ENCODE measurements at regions not wholly inside any gene's neighbourhood (a gene's known extent, or its start where the extent isn't known, plus 50 kb on each side); places are given as distances from the start of the nearest gene placed in this dataset.

DNA sequence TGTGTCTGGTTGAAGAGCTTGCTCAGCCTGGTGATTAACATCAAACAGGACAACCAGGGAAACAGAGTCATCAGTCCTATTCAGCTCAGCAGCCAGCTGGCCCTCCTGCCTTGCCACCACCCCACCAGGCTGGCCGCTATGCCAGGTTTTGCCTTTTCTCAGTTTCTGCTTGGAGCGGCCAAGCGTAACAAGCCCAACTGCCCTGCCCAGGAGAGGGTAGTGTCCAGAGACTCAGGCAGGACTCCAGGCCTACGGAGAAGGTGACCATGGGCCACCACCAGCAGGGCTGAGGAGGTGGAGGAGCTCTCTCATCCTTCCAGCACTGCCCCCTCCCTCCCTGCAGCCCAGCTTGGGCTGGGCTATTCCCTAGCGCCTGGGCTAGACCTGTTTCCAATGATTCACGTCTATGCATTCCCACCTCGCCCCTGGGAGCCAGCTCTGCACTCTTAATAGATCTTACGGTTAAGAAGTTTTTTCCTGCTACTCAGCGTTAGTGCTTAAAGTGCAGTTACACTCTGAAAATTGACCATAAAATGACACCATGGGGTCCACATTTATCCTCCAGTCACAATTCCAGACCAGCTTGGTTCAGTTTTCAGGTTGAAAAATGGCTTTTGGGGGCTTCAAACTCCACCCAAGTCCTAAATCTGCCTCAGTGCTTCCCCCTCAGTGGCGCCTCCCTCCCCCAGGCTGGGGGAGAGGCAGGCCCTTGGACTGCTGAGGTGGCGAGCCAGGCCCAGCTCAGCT lies 124.0 kb upstream of the PJA1 start:
- H3K4me3 ChIP-seq, result no peak overlapping the region
- H3K36me3 ChIP-seq, result no peaks in the 10 kb centered on the region
- no peak for DNase-seq (ENCODE audit: low read depth in 1 of 2, low spot score in 2 of 2)
- H3K27me3 ChIP-seq (replicated peaks), result no peaks in the 10 kb centered on the region
- no peak overlapping the region for H3K27ac ChIP-seq
- no peaks in the 10 kb centered on the region for H3K4me1 ChIP-seq (replicated peaks)
- H3K9me3 ChIP-seq (replicated peaks), result no peaks in the 10 kb centered on the region

DNA sequence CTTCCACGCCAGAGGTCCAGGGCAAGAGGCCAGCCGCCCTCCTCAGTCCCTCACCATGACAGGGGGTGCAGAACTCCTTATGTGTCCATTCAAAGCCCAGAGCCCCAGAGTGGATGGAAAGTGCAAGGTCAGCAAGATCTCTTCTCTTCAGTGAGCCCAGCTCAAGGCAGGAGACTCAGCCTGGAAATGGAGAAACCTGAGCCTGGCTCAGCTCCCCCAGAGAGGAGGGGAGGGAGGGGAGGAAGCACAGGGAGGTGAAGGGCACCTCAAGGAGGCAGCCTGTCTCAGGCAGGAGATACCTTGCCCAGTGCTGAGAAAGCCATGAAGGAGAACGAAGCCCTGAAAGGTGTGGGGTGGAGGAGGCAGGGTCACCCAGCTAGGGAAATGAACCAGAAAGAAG lies 121.8 kb upstream of the PJA1 start:
- Histone ChIP-seq H3K4me3 (no peak overlapping the region), H3K36me3 (no peaks in the 10 kb centered on the region), H3K9me3 (replicated peaks) (no peaks in the 10 kb centered on the region), H3K27ac (no peak overlapping the region), H3K4me1 (replicated peaks) (no peaks in the 10 kb centered on the region), H3K27me3 (replicated peaks) (no peaks in the 10 kb centered on the region)
- no peak for DNase-seq (ENCODE audit: low read depth in 1 of 2, low spot score in 2 of 2)

DNA sequence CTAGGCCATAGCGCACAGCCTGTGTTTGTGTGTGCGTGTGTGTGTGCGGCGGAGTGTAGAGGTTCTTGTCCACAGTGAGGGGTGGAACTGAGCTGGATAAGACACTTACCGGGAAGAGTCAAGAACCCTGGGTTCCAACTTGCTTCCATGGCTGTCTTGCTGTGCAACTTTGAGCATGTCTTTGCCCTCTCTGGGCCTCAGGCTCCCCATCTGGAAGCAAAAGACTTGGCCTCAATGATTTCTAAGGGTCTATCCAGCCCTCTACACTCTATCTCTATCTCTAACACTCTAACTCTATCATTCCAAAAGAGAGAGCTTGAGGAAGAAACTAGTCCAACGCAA lies 121.3 kb upstream of the PJA1 start:
- Histone ChIP-seq H3K9me3 (replicated peaks) (no peaks in the 10 kb centered on the region), H3K27me3 (replicated peaks) (no peaks in the 10 kb centered on the region)

DNA sequence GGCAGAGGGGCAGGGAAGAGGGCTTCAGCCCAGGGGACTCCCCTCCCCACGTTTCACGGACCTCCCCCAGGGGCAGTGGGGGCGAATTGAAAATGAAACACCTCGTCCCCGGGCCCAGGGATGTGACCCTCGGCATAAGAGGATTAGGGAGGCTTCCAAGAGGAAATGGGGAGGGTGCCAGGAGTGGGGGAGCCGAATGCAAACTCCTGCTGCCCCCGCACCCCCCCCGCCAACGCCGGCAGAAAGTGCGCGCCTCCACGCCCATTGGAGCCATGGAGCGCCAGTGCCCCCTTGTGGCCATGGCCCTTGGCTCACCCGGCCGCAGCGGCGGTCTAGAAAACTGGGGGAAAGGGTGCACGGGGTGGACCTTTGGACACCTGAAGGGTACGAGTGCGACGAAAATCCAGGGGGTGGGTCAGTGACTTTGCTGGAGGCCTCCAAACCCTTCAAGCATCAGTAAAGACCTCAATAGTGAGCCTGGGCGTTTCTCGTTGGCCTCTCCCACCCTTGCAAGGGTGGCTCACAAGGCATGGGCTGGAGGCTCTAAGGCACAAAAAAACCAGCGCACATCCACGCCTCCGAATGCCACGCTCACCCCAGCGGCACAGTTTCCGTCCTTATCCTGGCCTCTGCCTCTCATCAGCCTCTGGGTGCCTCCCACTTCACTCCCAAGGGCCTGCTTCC lies 120.8 kb upstream of the PJA1 start:
- no peak overlapping the region for H3K27ac ChIP-seq
- H3K4me1 ChIP-seq (replicated peaks), result no peaks in the 10 kb centered on the region
- H3K27me3 ChIP-seq (replicated peaks), result no peaks in the 10 kb centered on the region
- no peak overlapping the region; the same call in 1 of the 2 replicates for H3K4me3 ChIP-seq
- H3K36me3 ChIP-seq, result no peaks in the 10 kb centered on the region
- DNase-seq (ENCODE audit: low read depth in 1 of 2, low spot score in 2 of 2), result peak; percentile 29 to 46
- H3K9me3 ChIP-seq (replicated peaks), result no peaks in the 10 kb centered on the region

More for the DNA sequence above, 121.3 kb upstream of the PJA1 start:
- H3K27ac ChIP-seq, result no peak overlapping the region
- H3K36me3 ChIP-seq, result no peaks in the 10 kb centered on the region
- no peak overlapping the region for H3K4me3 ChIP-seq
- no peak for DNase-seq (ENCODE audit: low read depth in 1 of 2, low spot score in 2 of 2)
- H3K4me1 ChIP-seq (replicated peaks), result no peaks in the 10 kb centered on the region

DNA sequence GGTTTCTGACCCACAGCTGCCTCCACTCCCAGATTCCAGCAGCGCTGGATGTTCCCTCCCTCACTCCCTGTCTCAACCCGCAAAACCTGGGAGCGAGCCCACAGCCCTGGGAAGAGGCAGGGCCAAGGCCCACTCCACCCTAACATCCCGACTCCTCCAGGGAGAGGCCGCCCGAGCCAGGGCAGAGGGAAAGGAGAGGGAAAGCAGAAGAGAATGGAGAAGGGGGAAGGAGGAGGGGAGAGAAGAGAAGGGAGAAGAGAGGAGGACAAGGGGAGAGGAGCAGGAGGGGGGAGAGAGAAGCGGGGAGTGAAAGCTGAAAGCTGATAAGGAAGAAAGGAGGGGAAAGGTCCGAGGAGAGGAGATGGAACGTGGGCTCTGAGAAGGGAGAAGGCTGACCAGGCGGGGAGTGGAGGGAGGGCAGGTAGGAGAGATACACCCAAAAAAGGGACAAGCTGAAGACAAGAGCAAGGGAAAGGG lies 120.2 kb upstream of the PJA1 start:
- H3K9me3 ChIP-seq (replicated peaks), result no peaks in the 10 kb centered on the region
- no peaks in the 10 kb centered on the region for H3K36me3 ChIP-seq
- H3K27ac ChIP-seq, result no peak overlapping the region
- no peak for DNase-seq (ENCODE audit: low read depth in 1 of 2, low spot score in 2 of 2)
- H3K27me3 ChIP-seq (replicated peaks), result no peaks in the 10 kb centered on the region
- H3K4me3 ChIP-seq, result no peak overlapping the region; the same call in 1 of the 2 replicates
- no peaks in the 10 kb centered on the region for H3K4me1 ChIP-seq (replicated peaks)

DNA sequence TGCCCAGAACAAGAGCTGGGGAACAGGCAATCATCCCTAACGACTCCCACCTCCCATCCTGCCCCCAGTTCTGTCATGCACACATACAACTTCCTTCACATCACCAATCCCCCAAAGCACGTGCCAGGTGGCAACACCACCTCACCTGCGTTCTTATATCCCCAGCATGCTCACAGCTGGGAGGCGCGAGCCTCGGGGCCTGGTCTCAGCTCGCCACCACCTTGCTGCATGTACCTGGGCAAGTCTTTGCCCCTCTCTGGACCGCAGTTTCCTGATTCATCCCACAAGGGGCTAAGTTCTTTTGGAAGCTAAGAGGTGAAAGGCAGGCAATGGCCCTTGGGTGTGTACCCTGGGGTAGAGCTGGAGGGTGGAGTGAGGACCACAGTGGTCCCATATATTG lies 119.2 kb upstream of the PJA1 start:
- H3K9me3 ChIP-seq (replicated peaks), result no peaks in the 10 kb centered on the region
- no peaks in the 10 kb centered on the region for H3K4me1 ChIP-seq (replicated peaks)
- no peak overlapping the region for H3K4me3 ChIP-seq
- H3K27ac ChIP-seq, result no peak overlapping the region
- no peak for DNase-seq (ENCODE audit: low read depth in 1 of 2, low spot score in 2 of 2)
- H3K27me3 ChIP-seq (replicated peaks), result no peaks in the 10 kb centered on the region
- H3K36me3 ChIP-seq, result no peaks in the 10 kb centered on the region

DNA sequence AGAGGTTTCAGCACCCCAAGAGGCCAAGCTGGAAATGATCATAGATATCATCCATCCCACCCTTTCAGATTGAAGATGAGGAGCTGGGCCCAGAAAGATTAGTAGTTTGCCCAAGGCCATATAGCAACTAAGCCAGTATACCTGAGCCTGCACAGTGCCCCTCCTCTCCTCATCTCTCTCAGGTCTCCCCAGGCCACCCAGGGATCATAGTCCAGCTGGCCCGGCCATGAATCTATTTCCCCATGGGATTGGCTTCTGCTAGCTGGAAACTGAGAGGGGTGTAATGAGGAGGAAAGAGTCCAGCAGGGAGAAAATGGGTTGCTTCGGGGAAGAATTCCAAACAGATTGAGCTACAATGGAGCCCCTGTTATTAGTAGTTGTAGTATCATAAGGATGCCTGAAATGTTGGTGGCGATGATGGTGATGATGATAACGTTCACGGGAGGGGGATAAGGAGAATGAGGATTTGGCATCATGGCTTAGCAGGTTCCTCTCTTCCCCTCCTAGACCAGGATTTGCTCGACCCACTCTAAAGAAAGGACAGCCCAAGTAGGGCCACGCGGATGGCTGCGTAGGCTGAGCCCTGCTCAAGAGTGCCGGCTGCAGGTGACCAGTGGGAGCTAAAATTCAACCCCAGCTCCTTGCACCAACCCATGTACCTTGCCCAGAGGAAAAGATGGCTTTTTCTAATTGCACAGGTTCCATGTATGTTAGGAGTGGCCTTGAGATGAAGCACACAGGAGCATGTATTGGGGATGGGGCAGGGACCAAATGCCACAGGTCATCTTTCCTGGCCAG lies 117.8 kb upstream of the PJA1 start:
- Histone ChIP-seq H3K36me3 (no peaks in the 10 kb centered on the region), H3K27ac (no peak overlapping the region), H3K4me3 (no peak overlapping the region), H3K9me3 (replicated peaks) (no peaks in the 10 kb centered on the region), H3K4me1 (replicated peaks) (no peaks in the 10 kb centered on the region), H3K27me3 (replicated peaks) (no peaks in the 10 kb centered on the region)
- DNase-seq (ENCODE audit: low read depth in 1 of 2, low spot score in 2 of 2), result no peak

DNA sequence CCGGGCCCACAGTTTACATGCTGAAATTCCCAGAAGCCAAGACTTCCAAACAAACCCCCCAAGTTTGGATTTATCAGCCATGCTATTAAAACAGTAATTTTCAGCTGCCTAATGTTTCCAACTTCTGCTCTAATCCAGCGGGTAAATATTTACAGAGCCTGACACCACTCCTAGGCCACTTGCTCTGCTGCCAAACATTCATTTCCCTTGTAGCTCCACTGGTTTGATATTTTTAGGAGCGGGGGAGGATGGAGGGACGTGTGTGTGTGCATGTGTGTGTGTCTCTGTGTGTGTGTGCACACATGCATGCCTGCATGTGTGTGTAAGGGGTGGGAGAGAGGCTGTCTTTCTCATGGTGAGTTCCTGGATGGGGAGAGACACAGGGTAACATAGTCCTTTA lies 115.7 kb upstream of the PJA1 start:
- no peak for DNase-seq (ENCODE audit: low read depth in 1 of 2, low spot score in 2 of 2)
- Histone ChIP-seq H3K4me1 (replicated peaks) (no peaks in the 10 kb centered on the region), H3K4me3 (no peak overlapping the region), H3K9me3 (replicated peaks) (no peaks in the 10 kb centered on the region), H3K27ac (no peak overlapping the region), H3K27me3 (replicated peaks) (no peaks in the 10 kb centered on the region), H3K36me3 (no peaks in the 10 kb centered on the region)

DNA sequence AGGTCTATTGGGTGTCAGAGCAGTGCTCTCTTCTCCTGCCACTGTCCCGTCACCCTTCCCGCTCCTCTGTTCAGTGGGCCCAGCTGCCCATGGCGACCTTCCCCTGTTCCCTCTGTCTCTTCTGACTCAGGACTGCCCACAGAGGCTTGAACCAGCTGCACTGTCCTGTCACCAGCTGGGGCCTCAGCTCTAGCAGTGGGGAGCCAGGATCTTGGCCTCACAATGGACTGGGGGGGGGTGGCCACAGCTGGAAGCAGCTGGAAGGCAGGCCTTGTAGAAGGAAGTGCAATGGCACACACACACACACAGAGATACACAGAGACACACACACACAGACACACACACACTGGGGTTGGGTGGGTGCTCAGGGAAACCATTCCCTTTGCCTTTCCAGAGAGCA lies 114.0 kb upstream of the PJA1 start:
- Histone ChIP-seq H3K36me3 (no peaks in the 10 kb centered on the region), H3K27ac (no peak overlapping the region), H3K27me3 (replicated peaks) (no peaks in the 10 kb centered on the region), H3K4me1 (replicated peaks) (no peaks in the 10 kb centered on the region), H3K4me3 (no peak overlapping the region), H3K9me3 (replicated peaks) (no peaks in the 10 kb centered on the region)
- no peak for DNase-seq (ENCODE audit: low read depth in 1 of 2, low spot score in 2 of 2)

DNA sequence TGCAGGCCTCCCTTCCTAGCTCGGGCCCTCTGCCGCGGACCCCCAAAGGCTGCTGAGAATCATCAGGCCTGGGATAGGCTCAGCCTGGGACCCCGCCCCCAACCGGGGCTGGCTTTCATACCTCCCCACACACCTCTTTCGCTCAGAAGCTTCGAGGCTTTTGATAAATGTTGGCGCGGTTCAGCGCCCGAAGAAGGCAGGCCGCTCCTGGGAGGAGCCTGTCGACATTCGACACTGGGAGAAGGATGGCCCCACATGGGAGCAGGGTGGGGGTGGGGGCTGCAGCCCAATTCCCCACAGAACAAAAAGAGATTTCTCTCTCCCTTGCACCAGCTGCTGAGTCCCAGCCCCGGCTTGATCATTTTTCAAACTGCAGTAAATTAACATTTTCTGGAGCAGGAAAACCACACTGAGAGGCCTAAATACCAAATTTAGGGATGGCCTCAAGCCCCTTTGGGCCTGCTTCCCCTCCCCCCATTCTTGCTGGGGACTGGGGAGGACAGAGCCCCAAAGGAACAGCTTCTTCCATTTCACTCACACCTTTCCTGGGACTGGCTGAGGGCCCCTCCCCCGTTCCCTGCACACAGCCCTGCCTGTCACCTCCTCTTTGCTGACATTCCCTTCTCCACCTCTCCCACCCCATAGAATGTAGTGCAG lies 112.9 kb upstream of the PJA1 start:
- Histone ChIP-seq H3K36me3 (no peaks in the 10 kb centered on the region), H3K4me3 (no peak overlapping the region), H3K27ac (no peak overlapping the region), H3K4me1 (replicated peaks) (no peaks in the 10 kb centered on the region), H3K9me3 (replicated peaks) (no peaks in the 10 kb centered on the region), H3K27me3 (replicated peaks) (no peaks in the 10 kb centered on the region)
- no peak for DNase-seq (ENCODE audit: low read depth in 1 of 2, low spot score in 2 of 2)

DNA sequence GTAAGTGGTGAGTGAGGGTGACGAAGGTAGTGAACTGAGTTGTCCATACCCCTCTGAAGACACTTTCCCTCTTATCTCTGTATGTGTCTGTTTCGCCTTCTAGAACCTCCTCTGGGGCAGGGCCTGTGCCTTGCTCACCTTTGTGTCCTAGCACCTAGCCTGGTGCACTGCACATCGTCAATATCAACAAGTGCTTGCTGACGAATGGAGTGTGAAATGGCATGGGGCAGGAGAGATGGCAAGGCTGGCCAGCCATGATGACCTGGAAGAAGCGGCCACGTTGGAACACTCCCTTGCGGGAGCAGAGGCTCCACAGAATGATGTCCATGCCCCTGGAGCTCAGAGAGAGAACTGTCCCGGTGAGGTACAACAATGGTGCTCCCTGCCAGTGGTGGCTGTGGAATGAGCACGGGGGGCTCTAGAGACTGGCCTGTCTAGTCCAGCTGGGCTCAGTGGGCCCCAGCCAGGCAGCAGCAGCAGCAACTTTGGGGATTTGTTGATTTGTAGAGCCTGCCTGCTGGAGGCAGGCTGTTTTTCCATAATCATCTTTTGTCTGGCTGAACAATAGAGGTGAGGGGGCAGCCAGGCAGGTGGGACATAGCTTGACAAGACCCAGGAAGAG lies 112.2 kb upstream of the PJA1 start:
- no peak overlapping the region for H3K27ac ChIP-seq
- no peak for DNase-seq (ENCODE audit: low read depth in 1 of 2, low spot score in 2 of 2)
- H3K9me3 ChIP-seq (replicated peaks), result no peaks in the 10 kb centered on the region
- no peaks in the 10 kb centered on the region for H3K4me1 ChIP-seq (replicated peaks)
- no peaks in the 10 kb centered on the region for H3K36me3 ChIP-seq
- no peak overlapping the region for H3K4me3 ChIP-seq
- H3K27me3 ChIP-seq (replicated peaks), result no peaks in the 10 kb centered on the region

DNA sequence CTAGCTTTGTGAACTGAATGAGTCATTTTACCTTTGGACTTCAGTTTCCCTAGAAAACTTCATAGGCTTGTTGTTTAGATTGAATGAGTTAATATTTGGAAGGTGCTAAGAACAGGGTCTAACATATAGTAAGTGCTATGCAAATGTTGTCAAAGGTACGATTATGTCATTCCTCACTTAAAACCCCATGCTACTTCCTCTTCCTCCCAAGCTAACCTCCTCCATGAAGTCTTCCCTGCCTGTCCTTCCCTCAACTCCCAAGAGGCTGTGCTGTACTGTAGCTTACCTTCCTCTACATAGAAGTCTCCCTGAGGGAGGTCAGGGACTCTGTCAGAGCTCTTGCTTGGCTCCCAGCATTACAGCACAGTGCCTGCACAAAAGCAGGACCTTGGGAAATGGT lies 103.4 kb upstream of the PJA1 start:
- Histone ChIP-seq H3K27me3 (replicated peaks) (no peaks in the 10 kb centered on the region), H3K9me3 (replicated peaks) (no peaks in the 10 kb centered on the region), H3K27ac (no peak overlapping the region), H3K4me1 (replicated peaks) (no peaks in the 10 kb centered on the region), H3K36me3 (no peaks in the 10 kb centered on the region), H3K4me3 (no peak overlapping the region)
- DNase-seq (ENCODE audit: low read depth in 1 of 2, low spot score in 2 of 2), result no peak

DNA sequence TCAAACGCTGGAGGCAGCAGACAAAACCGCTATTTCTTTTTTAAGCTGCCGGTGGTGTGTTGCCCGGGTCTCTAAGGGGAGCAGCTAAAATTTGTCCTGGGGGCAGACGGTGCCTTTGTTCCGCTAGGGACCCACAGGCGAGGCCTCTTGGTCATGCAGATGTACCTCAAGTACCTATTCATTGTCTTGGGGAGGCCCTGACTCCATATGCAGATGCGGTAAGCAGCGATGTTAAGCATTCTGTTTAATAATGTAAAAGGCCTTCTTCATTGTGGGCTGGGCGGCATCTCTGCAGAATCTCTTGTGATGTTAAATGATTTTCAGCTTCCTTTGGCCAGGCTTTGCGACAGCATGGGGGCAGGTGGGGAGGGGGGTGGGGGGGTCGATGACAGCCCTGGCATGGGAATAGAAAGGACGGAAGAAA lies 98.9 kb upstream of the PJA1 start:
- no peak overlapping the region for H3K27ac ChIP-seq
- H3K4me1 ChIP-seq (replicated peaks), result no peaks in the 10 kb centered on the region
- no peaks in the 10 kb centered on the region for H3K27me3 ChIP-seq (replicated peaks)
- no peak overlapping the region for H3K4me3 ChIP-seq
- no peaks in the 10 kb centered on the region for H3K36me3 ChIP-seq
- DNase-seq (ENCODE audit: low read depth in 1 of 2, low spot score in 2 of 2), result no peak
- no peaks in the 10 kb centered on the region for H3K9me3 ChIP-seq (replicated peaks)
